Upper lobe of left lung (tissue), 6 donors: ENCODE measurements at regions not wholly inside any gene's neighbourhood (a gene's known extent, or its start where the extent isn't known, plus 50 kb on each side); places are given as distances from the start of the nearest gene placed in this dataset.

Experiments
- ATAC-seq, 2 donors: fragments of 200-7000 bp; cut with Tn5 transposase; one replicate each; pipeline ENCODE4 v1.9.1; 2022; ENCODE audit warnings: mild to moderate bottlenecking in 2 of 2, moderate library complexity in 2 of 2; ENCODE audit not compliant: low FRiP score in 2 of 2
- DNase-seq, 2 donors: peaks; one replicate each; pipeline ENCODE4 v3.0.0-alpha.2; 2019 to 2020
- H3K27ac ChIP-seq, 4 donors: fragments of 200-600 bp; sonication (generic); one replicate each; pipeline ENCODE4 v1.5.1; 2016 to 2019
- H3K27me3 ChIP-seq, 4 donors: fragments of 200-600 bp; sonication (generic); one replicate each; pipeline ENCODE4 v1.5.1; 2017 to 2019
- H3K36me3 ChIP-seq, 4 donors: fragments of 200-600 bp; sonication (generic); one replicate each; pipeline ENCODE4 v1.5.1; 2016 to 2019
- H3K4me1 ChIP-seq, 4 donors: fragments of 200-600 bp; sonication (generic); one replicate each; pipeline ENCODE4 v1.5.1; 2018 to 2019
- H3K4me3 ChIP-seq, 4 donors: fragments of 200-600 bp; sonication (generic); one replicate each; pipeline ENCODE4 v1.5.1; 2017 to 2019; ENCODE audit warnings: mild to moderate bottlenecking in 2 of 4, moderate library complexity in 1 of 4
- H3K9me3 ChIP-seq, 4 donors: fragments of 200-600 bp; sonication (generic); one replicate each; pipeline ENCODE4 v1.5.1; 2018 to 2019
- CTCF ChIP-seq, 6 experiments: fragments of 450-650 bp in 4 of 6; fragments of 200-600 bp in 2 of 6; sonication (generic) in 2 of 6; IDR thresholded peaks; one replicate each; pipeline ENCODE4 v1.5.1; 2016 to 2019; ENCODE audit warnings: antibody characterized with exemption in 6 of 6
- EP300 ChIP-seq, 4 donors: sonication (generic); formaldehyde crosslinking; IDR thresholded peaks; one replicate each; pipeline ENCODE4 v1.5.1; 2017; ENCODE audit warnings: antibody characterized with exemption in 4 of 4, control low read depth in 2 of 4
- POLR2A ChIP-seq, 4 donors: fragments of 450-650 bp; IDR thresholded peaks; one replicate each; pipeline ENCODE4 v1.5.1; 2016 to 2017; ENCODE audit warnings: antibody characterized with exemption in 4 of 4, mild to moderate bottlenecking in 2 of 4
- POLR2AphosphoS5 ChIP-seq, 2 donors: sonication (generic); formaldehyde crosslinking; IDR thresholded peaks; one replicate each; pipeline ENCODE4 v1.5.1; 2017; ENCODE audit warnings: antibody characterized with exemption in 2 of 2
- WGBS, 2 donors: methylation state at CpG; one replicate each; pipeline ENCODE4 v1.1.5; 2017 to 2018; 5-methylcytosine and 5-hydroxymethylcytosine counted together
- donor health status: DM: no; HTN: no; CAD: no; lungs with moderate emphysema.
- donor health status: DM: no; HTN: yes; CAD: no; lungs with severe emphysema.

DNA sequence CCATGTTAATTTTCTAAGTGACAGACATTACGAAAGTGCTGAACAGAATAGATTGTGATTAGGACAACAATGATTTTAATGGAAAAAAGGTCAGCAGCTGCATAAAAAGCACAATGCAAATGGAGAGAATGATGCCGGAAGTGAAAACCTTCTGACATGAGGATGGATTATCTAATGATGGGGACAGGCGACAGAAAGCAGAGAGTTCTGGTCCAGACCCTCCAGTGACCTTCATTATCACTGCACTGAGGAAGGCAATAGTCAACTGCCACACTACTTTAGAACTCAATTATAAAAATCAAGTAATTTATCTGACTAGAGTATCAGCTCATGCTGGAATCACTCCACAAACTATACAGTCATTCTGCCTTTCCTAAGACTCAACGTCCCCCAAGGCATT lies 746.1 kb upstream of the EPHA5 start:
- Histone ChIP-seq H3K27me3 (no peaks in the 10 kb centered on the region), H3K9me3 (no peaks in the 10 kb centered on the region), H3K4me1 (no peaks in the 10 kb centered on the region), H3K27ac (no peak overlapping the region), H3K36me3 (no peaks in the 10 kb centered on the region), H3K4me3 (no peak overlapping the region)
- ATAC-seq, result no peak
- no peak for TF ChIP-seq POLR2A (IDR thresholded peaks at IDR 0.05)
- no peak for TF ChIP-seq POLR2AphosphoS5 (IDR thresholded peaks at IDR 0.05)
- TF ChIP-seq CTCF (IDR thresholded peaks at IDR 0.05), result no peak
- TF ChIP-seq EP300 (IDR thresholded peaks at IDR 0.05), result no peak
- no peak for DNase-seq
- WGBS, 2 donors, result 58 to 65% methylated on average over 4 of the region's 4 CpGs

DNA sequence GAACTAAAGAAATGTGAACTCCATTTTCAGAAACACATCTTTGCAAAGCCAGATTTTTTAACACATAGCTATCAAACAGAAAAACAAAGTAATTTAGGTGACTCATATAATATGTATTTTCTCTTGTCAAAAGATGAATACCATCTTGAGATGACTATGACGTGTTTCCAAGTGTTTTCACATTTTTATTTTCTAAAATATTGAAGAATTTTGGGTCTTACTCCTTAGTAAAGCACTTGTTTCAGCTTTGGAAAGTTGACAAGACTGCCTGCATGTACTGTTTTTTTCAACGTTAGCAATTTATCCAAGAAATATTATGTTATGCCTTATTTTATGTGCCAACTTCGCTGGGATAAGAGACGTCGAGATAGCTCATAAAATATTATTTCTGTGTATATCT lies 733.9 kb upstream of the EPHA5 start:
- WGBS, 2 donors, result 79 to 82% methylated on average over 5 of the region's 5 CpGs
- no peaks in the 10 kb centered on the region for H3K4me1 ChIP-seq
- H3K9me3 ChIP-seq, result no peaks in the 10 kb centered on the region
- TF ChIP-seq EP300 (IDR thresholded peaks at IDR 0.05) (no peak), POLR2AphosphoS5 (IDR thresholded peaks at IDR 0.05) (no peak), CTCF (IDR thresholded peaks at IDR 0.05) (no peak), POLR2A (IDR thresholded peaks at IDR 0.05) (no peak)
- H3K27me3 ChIP-seq, result no peaks in the 10 kb centered on the region
- H3K4me3 ChIP-seq, result no peak overlapping the region
- H3K36me3 ChIP-seq, result no peaks in the 10 kb centered on the region
- ATAC-seq, result no peak
- no peak for DNase-seq
- no peak overlapping the region for H3K27ac ChIP-seq

DNA sequence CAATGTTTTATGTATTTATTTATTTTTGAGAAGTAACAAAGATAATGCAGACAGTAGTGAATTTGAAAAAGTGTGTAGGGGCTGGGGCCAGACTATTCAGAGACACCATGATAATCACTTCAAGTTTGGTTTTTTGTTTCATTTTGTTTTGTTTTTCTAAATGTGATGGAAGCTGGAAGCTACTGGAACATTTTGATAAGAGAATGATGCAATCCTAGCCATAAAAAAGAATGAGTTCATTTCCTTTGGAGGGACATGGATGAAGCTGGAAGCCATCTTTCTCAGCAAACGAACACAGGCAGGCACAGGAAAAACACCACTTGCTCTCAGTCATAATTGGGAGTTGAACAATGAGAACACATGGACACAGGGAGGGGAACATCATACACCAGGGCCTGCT lies 706.6 kb upstream of the EPHA5 start:
- no peaks in the 10 kb centered on the region for H3K36me3 ChIP-seq
- no peak overlapping the region for H3K4me3 ChIP-seq
- H3K4me1 ChIP-seq, result no peaks in the 10 kb centered on the region
- ATAC-seq (no peak), DNase-seq (no peak)
- 7 to 35% methylated on average over 1 of the region's 1 CpG for WGBS, 2 donors
- H3K27ac ChIP-seq, result no peak overlapping the region
- no peaks in the 10 kb centered on the region for H3K9me3 ChIP-seq
- no peaks in the 10 kb centered on the region for H3K27me3 ChIP-seq
- TF ChIP-seq POLR2A (IDR thresholded peaks at IDR 0.05), result no peak
- TF ChIP-seq CTCF (IDR thresholded peaks at IDR 0.05), result no peak
- TF ChIP-seq EP300 (IDR thresholded peaks at IDR 0.05), result no peak
- TF ChIP-seq POLR2AphosphoS5 (IDR thresholded peaks at IDR 0.05), result no peak

GRCh38 chr4:66376396-66376795 lies 706.1 kb upstream of the EPHA5 start:
- no peak overlapping the region for H3K27ac ChIP-seq
- no peaks in the 10 kb centered on the region for H3K36me3 ChIP-seq
- H3K4me3 ChIP-seq, result no peak overlapping the region
- H3K9me3 ChIP-seq, result no peaks in the 10 kb centered on the region
- H3K4me1 ChIP-seq, result no peaks in the 10 kb centered on the region
- no peaks in the 10 kb centered on the region for H3K27me3 ChIP-seq
- TF ChIP-seq EP300 (IDR thresholded peaks at IDR 0.05) (no peak), CTCF (IDR thresholded peaks at IDR 0.05) (no peak), POLR2AphosphoS5 (IDR thresholded peaks at IDR 0.05) (no peak), POLR2A (IDR thresholded peaks at IDR 0.05) (no peak)
- ATAC-seq (no peak), DNase-seq (no peak)

DNA sequence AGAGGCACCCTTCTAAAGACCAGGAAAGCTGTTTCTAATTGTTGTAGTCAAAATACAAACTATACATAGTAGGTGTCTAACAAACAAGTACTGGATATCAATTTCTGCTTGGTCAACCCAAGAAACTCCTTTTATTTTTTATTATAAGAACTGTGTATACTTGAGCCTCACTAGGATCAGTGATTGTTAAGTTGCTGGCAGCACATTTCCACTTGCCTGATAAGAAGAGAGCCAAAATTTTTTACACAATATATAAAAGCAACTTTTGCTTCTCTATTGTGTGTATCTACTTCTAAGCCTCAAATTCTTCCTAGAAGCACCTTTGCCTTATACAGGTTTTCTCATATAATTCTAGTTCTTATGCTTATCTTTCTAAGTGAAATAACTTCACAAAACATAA lies 703.0 kb upstream of the EPHA5 start:
- TF ChIP-seq EP300 (IDR thresholded peaks at IDR 0.05) (no peak), POLR2A (IDR thresholded peaks at IDR 0.05) (no peak), POLR2AphosphoS5 (IDR thresholded peaks at IDR 0.05) (no peak), CTCF (IDR thresholded peaks at IDR 0.05) (no peak)
- Histone ChIP-seq H3K4me1 (no peaks in the 10 kb centered on the region), H3K9me3 (no peaks in the 10 kb centered on the region), H3K27ac (no peak overlapping the region), H3K27me3 (no peaks in the 10 kb centered on the region), H3K4me3 (no peak overlapping the region), H3K36me3 (no peaks in the 10 kb centered on the region)
- ATAC-seq (no peak), DNase-seq (no peak)
